Brain pericyte (primary cell): ENCODE measurements at regions not wholly inside any gene's neighbourhood (a gene's known extent, or its start where the extent isn't known, plus 50 kb on each side); places are given as distances from the start of the nearest gene placed in this dataset.
"Not testable (repeated sequence)": the region's sequence is repeated elsewhere in the genome, so short reads cannot be mapped to it uniquely, and the experiment has no call there.

Source experiments
- DNase-seq: peaks from one replicate; pipeline ENCODE4 v3.0.0-alpha.2; 2012; ENCODE audit warnings: low read depth, low spot score

- no peak for DNase-seq
These were observed 153.5 kb upstream of the STK32A start for GRCh38 chr5:147081311-147081764.

DNA sequence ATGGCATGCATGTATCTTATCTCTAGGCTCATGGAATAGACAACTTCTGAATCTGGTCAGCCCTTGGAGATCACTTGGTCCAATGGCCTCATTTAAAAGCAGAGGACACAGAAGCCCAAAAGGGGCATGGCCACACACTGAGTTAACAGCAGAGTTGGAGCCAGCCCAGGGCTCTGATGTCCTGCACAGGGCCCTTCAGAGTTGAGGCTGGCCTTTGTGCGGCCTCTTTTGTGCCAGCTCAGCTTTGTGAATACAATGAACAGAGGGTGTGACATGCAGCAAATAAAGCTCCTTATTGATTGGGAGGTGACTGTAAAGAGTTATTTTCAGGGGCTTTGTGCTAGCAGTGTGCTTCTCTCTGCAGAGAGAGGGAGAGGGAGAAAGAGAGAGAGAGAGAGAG lies 150.1 kb upstream of the STK32A start:
- no peak for DNase-seq

DNA sequence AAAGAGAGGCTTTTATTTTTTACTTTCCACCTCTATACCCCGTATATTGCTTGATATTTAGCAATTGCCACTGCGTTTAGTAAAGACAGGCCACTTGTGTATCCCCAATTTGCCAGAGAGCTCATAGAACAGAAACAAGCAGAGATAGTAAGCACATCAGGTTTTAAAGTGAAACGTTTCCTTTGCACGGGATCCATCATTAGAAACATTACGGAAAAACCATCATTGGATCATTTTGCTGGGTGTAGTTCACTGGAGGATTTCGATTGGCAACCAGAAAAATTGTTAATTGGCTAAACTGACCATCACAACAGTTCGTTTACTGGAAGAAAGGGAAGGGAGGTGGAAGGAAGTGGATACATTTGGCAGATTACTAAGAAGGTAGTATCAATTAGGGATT lies 149.4 kb upstream of the STK32A start:
- no peak for DNase-seq

DNA sequence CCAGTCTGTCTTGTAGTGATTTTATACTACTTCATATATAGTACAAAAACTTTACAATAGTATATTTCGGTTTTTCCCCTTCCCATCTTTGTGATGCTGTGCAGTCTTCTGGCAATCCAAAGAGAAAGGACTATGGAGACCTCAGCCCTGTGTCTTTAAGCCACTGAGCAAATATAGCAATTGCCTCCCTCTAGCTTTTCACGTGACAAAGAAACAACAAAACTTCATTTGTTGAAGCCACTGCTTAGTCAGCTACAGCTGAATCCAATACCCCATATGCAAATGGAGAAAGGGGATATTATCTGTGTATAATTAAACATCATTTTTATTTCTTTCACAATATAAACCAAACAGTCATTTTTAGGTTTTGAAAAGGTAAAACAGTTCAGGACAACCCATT lies 142.8 kb upstream of the STK32A start:
- no peak for DNase-seq

GRCh38 chr5:147093138-147093537 lies 141.7 kb upstream of the STK32A start:
- no peak for DNase-seq

- no peak for DNase-seq
These were observed 139.1 kb upstream of the STK32A start for GRCh38 chr5:147095740-147096139.

GRCh38 chr5:147098233-147098790 lies 136.5 kb upstream of the STK32A start:
- no peak for DNase-seq

DNA sequence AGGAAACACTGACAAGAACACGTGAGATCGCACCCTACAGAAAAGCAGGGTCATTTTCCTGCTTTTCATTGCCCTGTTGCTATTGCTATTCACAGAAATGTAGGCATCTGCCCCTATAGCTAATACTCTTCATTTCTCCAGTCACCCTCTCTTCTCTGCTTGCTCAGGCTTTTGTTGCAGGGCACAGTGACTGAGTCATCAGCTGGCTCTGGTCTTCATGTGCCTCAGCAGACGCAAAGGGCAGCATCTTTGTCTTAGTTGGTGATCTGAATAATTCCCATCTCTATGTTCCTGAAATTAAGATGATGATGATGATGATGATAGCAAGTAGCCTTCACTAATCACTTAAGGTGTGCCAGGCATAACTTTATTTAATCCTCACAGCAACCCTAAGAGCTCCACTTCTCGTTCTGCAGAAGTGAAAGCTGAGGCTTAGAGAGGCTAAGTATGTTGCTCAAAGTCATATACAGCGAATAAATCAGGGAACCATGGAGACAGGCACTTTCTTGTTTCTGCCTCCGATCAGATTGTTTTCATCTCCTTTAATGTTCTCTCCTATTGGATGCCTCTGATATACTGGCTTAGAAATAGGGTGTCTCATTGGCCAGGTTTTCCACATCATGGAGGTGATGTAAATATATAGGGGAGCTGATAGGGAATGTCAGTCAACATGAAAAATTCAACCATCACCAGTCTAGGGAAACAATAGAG lies 133.0 kb upstream of the STK32A start:
- DNase-seq = no peak

- DNase-seq = no peak
These were observed 121.9 kb upstream of the STK32A start for GRCh38 chr5:147112899-147113298.

DNA sequence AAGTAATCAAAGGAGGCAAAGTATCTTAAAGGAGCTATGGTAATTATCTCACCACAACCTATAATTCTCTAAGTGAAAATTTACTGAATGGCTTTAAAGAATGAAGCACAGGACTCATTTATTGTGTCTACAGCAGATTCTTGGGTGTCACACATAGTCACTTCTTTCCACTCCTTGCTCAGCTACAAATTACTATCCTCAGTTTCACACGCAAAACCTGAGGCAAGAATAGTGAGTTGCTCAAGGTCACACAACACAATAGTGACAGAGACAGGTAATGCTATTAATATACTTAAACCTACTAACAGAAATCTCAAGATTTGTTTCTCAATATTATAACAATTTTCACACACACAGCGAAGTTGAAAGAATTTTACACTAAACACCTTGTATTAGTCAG lies 120.9 kb upstream of the STK32A start:
- DNase-seq = no peak

DNA sequence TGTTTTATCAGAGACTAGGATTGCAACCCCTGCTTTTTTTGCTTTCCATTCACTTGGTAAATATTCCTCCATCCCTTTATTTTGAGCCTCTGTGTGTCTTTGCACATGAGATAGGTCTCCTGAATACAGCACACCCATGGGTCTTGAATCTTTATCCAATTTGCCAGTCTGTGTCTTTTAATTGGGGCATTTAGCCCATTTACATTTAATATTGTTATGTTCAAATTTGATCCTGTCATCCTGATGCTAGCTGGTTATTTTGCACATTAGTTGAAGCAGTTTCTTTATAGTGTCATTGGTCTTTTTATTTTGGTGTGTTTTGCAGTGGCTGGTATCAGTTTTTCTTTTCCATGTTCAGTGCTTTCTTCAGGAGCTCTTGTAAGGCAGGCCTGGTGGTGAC lies 95.1 kb upstream of the STK32A start:
- DNase-seq = not testable (repeated sequence)

DNA sequence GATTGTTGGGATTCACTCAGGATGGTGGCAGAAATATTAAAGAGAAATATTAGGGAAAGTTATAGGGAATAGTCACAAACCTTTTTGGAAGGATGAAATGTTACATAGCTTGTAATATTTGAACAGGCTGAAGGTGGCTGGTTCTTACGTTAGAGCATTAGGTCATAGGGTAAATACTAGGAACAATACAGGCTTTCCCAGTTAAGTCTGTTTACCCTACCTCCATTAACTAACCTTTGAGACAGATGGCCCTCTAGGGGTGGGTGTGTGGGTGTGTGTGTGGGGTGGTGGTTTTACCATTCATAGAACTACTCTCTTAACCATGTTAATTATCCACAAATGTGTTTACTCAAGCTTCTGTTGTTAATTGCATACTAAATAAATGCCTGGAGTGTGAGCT lies 94.3 kb upstream of the STK32A start:
- no peak for DNase-seq

DNA sequence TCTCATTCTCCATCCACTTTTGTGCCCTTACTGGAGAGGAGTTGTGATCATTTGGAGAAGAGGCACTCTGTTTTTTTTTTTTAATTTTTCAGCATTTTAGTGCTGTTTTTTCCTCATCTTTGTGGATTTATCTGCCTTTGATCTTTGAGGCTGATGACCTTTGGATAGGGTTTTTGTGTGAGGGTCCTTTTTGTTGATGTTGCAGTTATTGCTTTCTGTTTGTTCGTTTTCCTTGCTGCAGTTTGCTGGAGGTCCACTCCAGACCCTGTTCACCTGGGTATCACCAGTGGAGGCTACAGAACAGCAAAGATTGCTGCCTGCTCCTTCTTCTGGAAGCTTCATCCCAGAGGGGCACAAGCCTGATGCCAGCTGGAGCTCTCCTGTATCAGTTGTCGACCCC lies 93.2 kb upstream of the STK32A start:
- not testable (repeated sequence) for DNase-seq

DNA sequence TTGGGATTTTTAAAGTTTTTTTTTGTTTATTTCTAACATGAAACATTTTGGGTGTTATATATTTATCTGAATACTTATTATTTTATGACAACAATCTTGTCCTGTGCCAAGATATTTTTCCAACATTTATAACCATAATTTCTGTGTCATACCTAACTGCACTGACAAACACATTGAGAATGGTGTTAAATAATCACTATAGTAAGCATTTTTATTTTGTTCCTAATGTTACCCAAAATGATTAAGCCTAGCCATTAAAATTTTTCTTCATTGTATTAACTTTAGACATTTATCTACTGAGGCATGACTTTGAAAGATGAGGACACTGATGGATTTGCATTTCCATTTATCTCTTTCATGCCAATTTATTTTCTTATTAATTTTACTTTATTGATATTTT lies 91.6 kb upstream of the STK32A start:
- DNase-seq = no peak

GRCh38 chr5:147145328-147145727 lies 89.5 kb upstream of the STK32A start:
- no peak for DNase-seq

- DNase-seq = no peak
These were observed 86.1 kb upstream of the STK32A start for GRCh38 chr5:147148715-147149114.

DNA sequence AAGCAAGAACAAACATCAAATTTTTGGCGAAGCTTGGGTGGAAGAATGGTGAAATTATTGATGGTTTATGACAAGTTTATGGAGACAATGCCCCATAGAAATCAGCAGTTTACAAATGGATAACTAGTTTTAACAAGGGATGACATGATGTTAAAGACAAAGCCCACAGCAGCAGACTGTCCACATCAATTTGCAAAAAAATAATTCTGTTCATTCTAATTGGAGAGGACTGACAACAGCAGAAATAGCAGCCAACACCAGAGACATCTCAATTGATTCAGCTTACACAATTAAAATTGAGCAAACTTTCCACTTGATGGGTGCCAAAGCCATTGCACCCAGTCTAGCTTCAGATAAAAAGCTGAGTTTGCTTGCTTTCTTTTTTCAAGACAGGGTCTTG lies 82.7 kb upstream of the STK32A start:
- DNase-seq = no peak

DNA sequence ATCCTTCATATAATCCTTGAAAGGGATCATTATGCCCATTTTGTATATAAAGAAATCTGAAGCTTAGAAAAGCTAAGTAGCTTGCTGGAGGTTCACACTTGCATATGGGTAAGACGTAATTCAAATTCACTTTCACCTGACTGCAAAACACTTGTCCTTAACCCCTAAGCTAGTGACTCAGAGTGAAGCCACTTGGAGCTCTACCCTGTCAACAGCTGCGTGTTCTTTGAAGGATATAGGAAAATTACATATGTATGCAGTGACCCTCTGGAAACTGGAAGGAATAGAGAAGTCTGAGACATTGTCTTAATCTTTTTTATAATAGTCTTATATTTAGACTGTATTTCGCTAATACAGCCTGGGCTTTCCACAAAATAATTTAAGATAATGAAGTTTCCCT lies 80.0 kb upstream of the STK32A start:
- DNase-seq = no peak

DNA sequence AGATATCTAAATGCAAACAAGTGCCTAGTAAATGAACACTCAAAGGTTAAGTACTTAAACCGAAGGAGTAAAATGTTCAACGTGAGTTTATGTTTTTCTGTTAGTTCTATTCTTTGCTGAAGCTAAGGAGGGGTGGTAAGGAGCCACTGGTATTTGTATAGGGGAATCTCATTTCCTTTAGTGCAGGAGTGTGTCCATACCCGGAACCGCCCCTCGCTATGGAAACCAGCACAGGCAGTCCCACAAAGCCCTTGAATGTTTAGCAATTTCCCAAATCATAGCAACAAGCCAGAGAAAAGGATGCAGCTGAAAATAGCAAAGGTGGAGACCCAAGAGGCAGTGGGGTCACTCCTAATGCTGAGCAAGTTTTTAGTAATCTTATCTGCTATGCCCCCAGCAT lies 78.8 kb upstream of the STK32A start:
- DNase-seq = no peak

- no peak for DNase-seq
These were observed 73.7 kb upstream of the STK32A start for GRCh38 chr5:147160902-147161700.

- DNase-seq = no peak
These were observed 72.1 kb upstream of the STK32A start for GRCh38 chr5:147162740-147163139.

GRCh38 chr5:147167529-147167928 lies 67.3 kb upstream of the STK32A start:
- DNase-seq = no peak
